Posterior vena cava (tissue), 2 donors: ENCODE measurements at regions not wholly inside any gene's neighbourhood (a gene's known extent, or its start where the extent isn't known, plus 50 kb on each side); places are given as distances from the start of the nearest gene placed in this dataset.
A peak's percentile ranks its signal among the peaks of the same experiment; 100 is the strongest.

Experiments
- DNase-seq: peaks from one replicate; pipeline ENCODE4 v3.0.0-alpha.2; 2020; ENCODE audit warnings: low spot score
- intact Hi-C, 2 donors: fragments of 100-400 bp; cut with DNase I; formaldehyde crosslinking; loops; one replicate each; pipeline versions ENCODE4 v1.14.1 to v1.14.2; 2022 to 2023
- donor health status: DM: yes; HTN: yes; CAD: no.
- donor health status: DM: yes; HTN: yes; CAD: no.

DNA sequence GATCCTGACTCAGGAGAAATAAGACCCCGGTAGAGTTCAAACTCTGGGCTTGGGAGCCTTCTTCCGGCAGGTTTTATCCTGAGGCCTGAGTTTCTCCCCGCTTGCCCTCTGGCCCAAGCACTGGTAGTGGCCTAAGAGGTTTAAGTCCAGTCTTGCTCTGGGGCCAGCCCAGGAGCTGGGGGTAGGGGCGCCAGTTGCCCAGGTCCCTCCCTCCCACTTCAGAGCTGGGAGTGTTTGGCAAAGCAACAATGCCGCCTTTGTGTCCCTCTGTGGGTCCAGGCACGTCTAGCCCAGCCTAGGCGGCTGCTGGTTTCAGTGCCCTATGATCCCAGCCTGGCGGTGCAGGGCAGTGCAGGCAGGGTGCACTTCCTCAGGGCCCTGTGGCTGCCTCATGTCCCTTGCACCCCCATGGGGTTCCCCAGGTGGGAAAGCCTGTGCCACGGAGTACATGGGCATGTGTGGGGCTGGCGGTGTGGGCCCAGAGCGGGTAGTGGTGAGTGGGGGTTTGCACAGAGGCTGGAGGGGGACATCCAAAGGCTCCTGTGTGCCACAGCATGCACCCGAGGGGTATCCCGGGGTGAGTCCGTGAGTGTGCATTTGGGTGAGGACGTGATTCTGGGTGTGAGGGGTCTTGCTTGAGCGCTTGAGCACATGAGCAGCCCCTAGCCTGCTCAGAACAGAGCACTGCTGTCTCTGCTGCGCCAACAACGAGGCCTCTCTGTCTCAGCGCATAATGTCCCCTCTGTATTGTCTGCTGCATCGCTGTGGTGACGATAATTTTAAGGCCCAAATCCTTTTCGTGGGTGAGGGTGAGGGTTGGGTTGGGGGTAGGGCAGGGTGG lies 61.7 kb upstream of the PSD2 start:
- intact Hi-C loops: no loop called here
- DNase-seq: no peak

DNA sequence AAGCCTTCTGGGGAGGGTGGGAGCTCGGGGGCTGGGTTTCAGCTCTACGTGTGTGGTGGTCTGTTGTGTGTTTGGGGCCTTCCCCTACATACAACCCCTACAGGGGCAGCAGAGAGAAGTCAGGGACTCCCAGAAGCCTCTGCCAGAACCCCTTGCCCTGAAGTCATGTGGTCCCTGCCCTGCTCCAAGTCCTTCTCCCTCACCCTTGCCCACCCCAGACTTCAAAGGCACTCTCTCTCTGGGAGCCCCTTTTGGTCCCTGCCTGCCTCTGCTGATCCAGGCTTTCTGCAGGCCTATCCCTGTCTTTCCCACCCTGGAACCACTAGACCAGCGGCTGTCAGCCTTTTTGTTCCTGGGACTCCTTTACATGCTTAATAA lies 61.1 kb upstream of the PSD2 start:
- DNase-seq: no peak
- intact Hi-C loops: no loop called here

DNA sequence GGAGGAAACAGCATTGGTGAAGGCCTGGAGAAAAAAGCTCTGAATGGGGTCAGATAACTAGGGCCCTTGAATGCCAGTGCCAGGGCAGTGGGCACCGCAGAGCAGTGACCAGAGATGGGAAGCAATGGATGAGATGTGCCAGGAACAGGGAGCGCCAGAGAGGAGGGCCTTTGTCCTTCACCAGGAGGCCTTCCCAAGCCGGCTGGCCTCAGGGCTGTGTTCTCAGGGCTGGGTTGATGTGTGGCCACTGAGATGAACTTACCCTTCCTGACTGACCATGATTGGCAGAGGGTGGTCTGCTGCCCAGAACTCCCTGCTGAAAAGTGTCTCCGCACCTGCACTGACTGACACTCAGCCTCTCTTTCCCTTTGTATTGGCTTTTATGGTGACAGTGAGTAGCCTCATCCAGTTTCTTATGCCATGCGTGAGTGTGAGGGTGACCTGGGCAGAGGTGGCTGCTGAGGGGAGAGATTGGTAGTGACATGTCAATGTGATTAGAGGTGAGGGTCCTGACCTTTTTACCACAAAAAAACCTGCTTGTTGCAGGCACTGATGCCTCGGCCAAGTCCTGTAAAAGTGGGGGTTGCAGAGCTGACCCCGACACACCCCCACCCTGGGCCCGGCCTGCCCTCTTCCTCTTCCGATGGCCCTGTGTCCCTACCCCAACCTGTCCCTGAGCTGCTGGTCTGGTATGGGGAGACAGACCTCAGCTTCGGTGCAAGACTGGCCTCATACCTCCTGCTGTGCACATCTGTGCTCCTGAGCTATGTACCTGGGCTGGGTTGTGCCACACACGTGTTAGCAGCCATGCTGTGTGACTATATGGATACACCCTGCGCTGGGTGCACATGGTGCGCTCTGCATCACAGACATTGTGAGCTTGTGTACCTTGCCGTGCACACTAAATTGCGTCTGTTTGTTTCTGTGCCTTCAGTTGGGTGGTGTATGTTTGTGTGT lies 57.1 kb upstream of the PSD2 start:
- intact Hi-C loops: no loop called here
- DNase-seq: no peak

DNA sequence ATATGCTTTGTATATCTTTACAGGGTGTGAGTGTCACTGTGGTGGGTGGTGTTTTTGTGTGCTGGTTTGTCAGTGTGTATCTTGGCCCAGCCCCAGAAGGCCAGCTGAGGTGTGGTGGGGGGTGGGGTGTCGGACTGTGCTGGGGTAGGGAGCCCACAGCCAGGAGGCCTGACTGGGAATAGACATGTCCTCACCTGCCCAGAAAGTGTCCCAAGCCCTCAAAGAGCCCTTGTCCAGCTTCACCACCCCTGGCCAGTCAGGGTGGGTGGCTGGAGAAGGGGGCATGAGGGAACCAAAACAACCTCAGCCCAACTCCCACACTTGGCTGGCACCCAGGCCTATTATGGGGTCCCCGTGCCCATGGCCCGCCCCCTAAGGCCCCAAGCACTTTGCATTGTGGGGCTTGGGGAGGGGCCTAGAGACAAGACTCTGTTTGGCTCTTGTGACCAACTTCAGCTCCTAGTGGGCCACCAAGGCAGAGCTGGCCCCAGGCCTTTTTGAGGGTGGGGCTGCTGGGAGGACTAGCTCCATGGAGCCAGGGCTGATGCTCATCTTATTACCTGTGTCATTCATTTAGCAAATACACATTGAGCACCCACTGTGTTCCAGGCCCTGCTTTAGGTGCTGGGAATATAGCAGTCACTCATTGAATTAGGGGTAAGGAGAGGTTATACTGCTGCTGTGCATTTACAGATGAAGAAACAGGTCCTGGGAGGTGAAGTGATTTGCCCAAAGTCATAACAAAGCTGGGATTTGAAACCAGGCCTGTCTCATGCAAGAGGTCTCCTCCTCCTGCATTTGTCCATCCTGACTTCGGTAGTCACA lies 56.2 kb upstream of the PSD2 start:
- DNase-seq: no peak
- intact Hi-C loops: no loop called here

DNA sequence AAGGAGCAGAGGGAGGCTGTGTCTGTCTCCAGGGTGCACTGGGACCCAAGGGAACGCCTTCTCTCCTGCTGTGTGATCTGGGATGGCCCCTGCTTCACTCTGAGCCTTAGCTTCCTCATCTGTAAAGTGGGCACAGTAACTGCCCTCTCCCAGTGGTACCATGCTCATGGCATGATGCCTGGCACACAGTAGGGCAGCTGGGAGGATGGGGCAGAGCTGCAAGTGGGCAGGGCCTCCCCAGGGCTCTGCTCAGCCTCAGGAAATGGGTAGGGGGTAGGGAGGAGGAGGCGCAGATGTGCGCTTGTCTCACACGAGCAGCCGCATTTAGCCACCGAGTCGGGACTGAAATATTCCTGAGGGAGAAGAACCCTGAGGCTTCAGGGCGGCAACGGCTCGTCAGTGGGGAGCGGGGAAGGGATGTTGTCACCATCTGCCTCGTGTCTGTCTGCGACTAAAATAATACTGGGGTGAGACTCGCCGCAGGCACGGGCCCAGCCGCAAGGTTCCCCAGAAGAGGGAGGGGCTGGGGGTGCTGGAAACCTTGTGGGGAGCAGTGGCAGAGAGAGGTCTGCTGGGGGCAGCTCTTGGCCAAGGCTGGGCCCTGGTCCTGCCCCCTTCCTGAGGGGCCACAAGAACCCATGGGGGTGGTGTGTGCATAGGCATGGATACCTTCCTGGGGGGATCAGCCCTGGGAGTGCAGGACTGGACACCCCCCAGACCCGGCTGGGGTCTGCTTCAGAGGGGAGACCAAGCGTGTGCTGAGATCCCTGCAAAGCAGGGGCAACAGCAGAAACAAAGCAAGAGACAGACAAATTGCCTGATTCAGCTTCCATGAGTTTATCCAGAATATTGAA lies 55.2 kb upstream of the PSD2 start:
- intact Hi-C loops: no loop called here
- DNase-seq: no peak

DNA sequence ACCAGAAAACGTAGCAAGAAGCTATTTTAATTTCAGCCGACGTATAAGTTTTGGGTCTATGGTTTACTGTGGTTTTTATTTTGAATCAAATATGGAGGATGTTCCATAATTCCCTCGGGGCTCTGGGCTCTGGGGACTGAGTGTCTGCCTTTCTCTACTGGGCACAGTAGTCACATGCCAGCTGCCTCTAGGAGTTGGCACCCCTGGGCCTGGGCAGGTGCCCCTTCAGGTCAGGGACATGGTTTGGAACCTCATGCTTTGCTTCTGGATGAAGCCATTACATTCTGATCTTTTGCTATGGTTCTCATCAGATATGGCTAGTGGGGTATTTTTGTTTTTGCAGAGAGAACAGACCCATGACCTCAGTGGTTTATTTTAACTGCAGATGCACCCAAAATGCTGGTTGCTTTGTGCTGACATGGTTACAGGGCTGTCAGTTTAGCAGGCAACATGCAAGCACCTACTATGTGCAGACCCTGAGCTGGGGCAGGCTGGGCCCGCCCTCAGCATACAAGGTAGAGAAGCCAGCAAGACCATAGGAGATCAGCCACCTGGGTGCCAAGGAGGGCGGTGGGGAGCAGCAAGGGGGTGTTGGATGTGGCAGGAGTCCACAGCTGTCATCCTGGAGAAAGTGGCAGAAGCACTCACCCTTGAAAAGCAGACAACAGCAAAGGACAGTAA lies 54.5 kb upstream of the PSD2 start:
- intact Hi-C loops: no loop called here
- DNase-seq: no peak

DNA sequence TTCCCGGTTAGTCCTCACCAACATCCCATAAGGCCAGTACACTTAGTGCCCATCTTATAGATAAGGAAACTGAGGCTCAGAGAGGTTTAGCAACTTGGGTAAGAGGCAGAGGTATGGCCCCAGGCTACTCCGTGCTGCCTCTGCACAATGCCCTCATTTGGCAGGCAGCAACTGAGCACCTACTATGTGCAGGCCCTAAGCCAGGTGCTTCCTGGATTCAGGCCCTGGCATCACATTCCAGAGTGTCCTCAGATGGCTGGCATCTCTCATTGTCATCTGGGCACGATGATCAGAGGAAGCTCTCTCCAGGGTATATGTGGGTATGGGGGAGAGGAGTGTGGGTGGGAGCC lies 53.8 kb upstream of the PSD2 start:
- intact Hi-C loops: no loop called here

DNA sequence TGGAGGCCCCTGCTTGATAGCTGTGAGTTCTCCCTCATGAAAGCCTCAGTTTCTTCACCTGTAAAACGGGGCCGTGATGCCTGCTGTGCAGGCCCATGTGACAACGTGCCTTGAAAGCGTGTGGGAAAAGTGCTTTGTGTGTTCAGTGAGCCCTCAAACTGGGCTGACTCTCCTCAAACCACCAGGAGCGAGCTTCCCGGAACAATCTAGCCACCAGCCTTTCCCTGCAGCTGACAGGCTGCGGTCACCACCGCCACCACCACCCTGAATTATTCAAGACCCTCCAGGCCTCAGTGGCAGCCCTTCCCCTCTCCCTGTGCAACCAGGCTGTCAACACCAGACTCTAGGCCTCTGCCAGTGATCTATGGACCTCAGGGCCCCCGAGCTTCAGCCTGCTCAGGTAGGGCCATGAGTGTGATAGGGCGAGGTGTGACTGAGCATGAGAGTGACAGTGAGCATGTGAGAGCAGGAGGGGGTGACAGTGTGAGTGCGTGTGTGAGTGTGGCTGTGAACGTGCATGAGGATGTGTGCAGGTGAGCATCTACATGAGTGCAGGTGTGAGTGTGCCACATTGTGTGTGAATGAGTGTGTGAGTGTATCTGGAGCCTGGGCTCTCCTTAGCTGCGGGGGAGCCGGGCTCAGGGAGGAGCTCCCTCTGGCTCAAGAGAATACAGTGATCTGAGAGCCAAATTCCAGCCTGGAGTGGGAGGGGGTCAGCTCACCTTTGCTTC lies 53.3 kb upstream of the PSD2 start:
- intact Hi-C loops: no loop called here
- DNase-seq: no peak

More for the DNA sequence above, 53.8 kb upstream of the PSD2 start:
- no peak for DNase-seq

DNA sequence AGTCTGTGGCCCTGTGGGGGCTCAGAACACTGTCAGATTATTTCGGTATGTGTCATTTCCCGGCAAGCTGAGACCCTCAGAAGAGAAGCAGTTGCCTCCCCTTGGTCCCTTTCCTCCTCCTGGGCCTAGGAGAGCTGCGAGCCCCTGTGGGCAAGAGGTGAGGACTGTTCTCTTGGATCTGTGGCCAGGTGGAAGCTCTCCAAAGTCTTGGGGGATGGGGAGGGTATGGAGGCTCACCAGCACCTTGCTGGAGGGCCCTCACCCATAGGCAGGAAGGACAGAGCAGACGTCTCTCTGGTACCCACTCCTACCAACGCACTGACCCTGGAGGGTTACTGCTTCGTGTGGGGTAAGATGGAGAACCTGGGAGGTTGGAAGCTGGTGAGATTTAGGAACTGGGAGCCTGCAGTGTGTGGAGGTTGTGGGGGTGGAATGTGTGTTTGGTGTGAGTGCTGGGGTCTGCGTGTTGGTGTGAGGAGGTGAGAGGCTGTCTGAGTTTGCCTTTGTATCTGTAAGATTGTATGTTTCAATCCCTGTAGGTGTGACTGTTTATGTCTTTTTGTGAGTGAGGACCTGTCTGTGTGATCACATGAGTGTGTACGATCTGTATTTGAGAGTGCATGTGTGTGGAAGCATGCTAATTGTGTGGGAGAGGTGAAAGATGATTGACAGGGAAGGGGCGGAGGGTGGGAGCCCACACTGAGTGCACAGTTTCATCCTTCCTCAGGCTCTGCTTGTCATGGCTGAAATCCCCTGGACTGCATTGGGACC lies 52.4 kb upstream of the PSD2 start:
- DNase-seq: no peak
- intact Hi-C loops: no loop called here

DNA sequence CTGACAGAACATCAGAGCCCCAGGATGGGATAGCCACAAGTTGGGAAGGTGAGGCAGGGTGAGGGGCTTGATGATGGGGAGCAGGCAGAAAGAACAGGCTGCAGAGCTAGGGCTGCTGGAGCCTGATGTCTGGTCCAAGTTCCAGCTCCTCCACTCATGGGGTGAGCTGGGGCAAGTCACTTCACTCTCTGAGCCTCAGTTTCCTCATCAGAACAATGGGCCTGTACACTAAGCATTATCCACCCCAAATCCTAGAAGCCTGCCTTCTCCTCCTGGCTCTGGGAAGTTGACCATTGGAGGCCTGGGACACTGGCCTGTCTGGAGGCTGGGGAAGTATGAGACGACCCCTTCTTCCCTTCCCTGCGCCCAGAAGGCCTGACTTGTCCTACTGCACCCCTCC lies 51.8 kb upstream of the PSD2 start:
- intact Hi-C loops: no loop called here
- no peak for DNase-seq

DNA sequence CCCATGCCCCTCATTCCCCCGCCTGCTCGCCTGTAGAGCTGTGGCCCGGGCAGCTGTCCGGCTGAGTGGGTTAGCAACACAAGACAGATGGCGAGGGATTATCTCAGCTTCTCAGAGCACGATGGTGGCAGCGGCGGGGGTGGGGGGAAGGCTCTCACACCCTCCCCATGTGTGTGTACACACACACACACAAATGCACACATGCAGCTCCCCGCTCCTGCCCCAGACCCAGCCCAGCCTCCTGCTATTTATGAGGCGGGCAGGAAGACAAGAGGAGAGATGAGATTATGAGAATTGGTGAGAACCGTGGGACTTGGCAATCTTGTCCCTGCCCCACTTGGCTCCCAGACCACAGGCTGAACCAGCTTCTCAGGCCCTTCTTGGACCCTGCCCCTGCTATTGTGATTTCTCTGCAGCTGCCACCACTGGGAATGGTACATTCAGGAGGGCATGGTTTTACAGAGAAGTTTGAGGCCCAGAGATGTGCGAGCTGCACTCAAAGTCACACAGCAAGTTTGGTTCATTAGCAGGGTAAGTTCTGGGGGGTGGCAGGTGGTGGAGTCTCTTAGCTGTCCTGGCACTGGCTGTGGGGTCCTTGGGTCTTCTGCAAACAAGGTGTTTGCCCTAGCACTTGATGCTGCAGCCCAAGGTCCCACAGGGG lies 51.0 kb upstream of the PSD2 start:
- no peak for DNase-seq
- intact Hi-C loops: loop anchor here in 1 of 2 donors (5.0 kb wide), 1 partner anchor 92 kb away; no protein-coding TSS in a partner anchor

DNA sequence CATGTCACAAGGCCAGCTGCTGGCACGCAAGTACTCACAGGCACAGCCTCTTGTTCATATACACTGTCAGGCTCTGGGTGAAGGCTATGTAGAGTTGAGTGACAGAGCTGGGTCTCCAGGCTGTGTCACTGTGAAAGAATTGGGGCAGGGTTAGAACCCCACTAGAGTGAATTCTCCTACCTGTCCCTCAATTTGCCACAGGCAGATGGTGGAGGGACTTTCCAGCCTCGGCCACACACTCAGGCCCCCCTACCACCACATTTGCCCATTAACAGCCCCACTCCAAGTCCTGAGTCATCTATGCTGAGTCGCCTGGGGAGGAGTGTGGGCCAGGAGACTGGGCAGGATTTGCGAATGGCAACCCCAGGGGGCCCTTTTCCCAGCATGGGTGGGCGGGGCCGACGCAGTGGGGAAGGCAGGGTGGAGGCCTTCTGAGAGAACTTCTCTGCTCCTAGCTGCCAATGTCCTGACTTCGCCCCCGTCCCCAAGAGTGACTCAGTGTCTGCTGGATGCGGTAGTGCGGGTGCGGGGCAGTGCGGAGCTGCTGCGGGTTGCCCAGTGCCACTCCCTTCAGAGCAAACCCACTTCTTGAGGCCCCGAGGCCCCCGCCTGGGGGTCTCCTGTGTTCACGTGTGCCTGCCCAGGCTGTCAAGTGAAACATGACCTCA lies 50.3 kb upstream of the PSD2 start:
- intact Hi-C loops: loop anchor here in 1 of 2 donors (5.0 kb wide), 1 partner anchor 93 kb away; no protein-coding TSS in a partner anchor
- peak; percentile 97 for DNase-seq

DNA sequence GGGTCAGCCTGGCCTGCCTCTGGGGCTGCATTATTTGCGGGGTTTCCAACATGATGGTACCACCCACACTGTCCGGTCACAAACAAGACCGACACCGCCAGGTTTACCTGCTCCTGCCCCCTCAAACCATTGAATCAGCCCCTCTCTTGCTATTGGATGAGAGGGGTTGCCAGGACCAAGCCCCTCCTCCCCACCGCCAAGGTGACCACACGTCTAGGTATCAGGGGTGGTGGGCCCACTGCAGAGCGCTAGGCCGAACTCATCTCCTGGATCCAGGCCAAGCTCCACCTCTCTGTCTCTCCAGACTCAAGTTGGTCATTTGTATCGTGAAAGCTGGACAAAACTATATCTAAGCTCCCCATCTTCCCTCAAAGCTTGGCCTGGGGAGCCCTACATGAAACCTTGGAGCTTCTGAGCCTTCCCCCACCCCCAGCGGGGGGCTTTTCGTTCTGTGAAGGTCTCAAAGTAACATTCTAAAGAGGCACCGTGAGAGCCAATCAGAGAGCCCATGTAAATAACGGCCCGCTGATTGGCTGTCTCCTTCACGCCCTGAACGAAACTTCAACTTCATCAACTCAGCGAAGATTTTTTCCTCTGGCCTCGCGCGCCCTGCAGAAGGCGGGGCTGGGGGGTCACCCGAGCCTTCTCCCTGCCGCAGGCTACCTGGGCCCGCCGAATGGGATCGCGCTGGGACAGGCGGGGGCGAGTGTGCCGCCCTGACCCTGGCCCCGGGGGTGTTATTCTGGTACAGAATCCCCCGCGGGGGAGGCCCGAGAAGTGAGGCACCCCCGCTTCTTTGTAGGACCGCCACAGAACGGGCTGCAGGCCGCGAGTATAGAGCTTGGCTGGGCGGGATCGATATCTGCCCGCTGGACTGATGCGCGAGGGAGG lies 49.6 kb upstream of the PSD2 start:
- DNase-seq: peak; percentile 87
- intact Hi-C loops: loop anchor here in 1 of 2 donors (5.0 kb wide), 1 partner anchor 94 kb away; no protein-coding TSS in a partner anchor
